T-helper 2 cell treated with Interferon-gamma antibody and Interleukin-4, amounts not matched to agents 100 ng/mL and 5 ng/mL, for 36 hours (primary cell): ENCODE measurements at regions not wholly inside any gene's neighbourhood (a gene's known extent, or its start where the extent isn't known, plus 50 kb on each side); places are given as distances from the start of the nearest gene placed in this dataset.
"Not testable (repeated sequence)": the region's sequence is repeated elsewhere in the genome, so short reads cannot be mapped to it uniquely, and the experiment has no call there.

ENCODE experiments used
- intact Hi-C: fragments of 100-400 bp; cut with micrococcal nuclease; formaldehyde crosslinking; loops from one replicate; pipeline ENCODE4 v1.15.1; 2023

GRCh38 chr4:140219567-140219966 is 65.6 kb upstream of the MAML3 start:
- intact Hi-C loops, result no loop called here

GRCh38 chr4:140219070-140219469 is 65.1 kb upstream of the MAML3 start:
- intact Hi-C loops, result not testable (repeated sequence)

GRCh38 chr4:140213749-140214148 is 59.8 kb upstream of the MAML3 start:
- intact Hi-C loops, result no loop called here

- intact Hi-C loops, result no loop called here
Observed at GRCh38 chr4:140213116-140213515, 59.1 kb upstream of the MAML3 start.

- intact Hi-C loops, result no loop called here
Observed at GRCh38 chr4:140212646-140213045, 58.7 kb upstream of the MAML3 start.

- intact Hi-C loops, result no loop called here
Observed at GRCh38 chr4:140212194-140212593, 58.2 kb upstream of the MAML3 start.

GRCh38 chr4:140211693-140212092 is 57.7 kb upstream of the MAML3 start:
- intact Hi-C loops, result no loop called here

GRCh38 chr4:140211161-140211560 is 57.2 kb upstream of the MAML3 start:
- intact Hi-C loops, result no loop called here

- intact Hi-C loops, result no loop called here
Observed at GRCh38 chr4:140208921-140209320, 54.9 kb upstream of the MAML3 start.
